ENCODE measurements at regions not wholly inside any gene's neighbourhood (a gene's known extent, or its start where the extent isn't known, plus 50 kb on each side); places are given as distances from the start of the nearest gene placed in this dataset.

DNA sequence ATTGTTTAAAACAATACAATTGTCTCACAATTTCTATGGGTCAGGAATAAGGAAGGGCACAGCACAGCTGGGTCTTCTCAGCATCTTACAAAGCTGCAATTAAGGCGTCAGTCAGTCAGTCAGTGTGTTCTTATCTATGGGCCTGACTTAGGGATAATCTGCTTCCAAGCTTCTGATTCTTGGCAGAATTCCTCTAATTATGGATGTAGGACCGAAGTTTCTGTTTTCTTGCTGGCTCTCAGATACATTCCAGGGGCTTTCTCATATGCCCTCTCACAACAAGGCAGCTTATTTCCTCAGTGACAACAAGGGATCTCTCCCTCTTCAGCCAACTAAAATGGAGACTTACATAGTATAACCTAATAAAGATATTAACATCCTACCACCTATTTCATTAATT, 1925.3 kb upstream of the ACO1 start:
- TF ChIP-seq, protein P1, sequence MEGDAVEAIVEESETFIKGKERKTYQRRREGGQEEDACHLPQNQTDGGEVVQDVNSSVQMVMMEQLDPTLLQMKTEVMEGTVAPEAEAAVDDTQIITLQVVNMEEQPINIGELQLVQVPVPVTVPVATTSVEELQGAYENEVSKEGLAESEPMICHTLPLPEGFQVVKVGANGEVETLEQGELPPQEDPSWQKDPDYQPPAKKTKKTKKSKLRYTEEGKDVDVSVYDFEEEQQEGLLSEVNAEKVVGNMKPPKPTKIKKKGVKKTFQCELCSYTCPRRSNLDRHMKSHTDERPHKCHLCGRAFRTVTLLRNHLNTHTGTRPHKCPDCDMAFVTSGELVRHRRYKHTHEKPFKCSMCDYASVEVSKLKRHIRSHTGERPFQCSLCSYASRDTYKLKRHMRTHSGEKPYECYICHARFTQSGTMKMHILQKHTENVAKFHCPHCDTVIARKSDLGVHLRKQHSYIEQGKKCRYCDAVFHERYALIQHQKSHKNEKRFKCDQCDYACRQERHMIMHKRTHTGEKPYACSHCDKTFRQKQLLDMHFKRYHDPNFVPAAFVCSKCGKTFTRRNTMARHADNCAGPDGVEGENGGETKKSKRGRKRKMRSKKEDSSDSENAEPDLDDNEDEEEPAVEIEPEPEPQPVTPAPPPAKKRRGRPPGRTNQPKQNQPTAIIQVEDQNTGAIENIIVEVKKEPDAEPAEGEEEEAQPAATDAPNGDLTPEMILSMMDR (IDR thresholded peaks at IDR 0.05; ENCODE audit: low read length) = no peak
- TF ChIP-seq EZH2 (IDR thresholded peaks at IDR 0.05; ENCODE audit: borderline replicate concordance, low read length) = no peak
